ENCODE measurements at regions not wholly inside any gene's neighbourhood (a gene's known extent, or its start where the extent isn't known, plus 50 kb on each side); places are given as distances from the start of the nearest gene placed in this dataset.

DNA sequence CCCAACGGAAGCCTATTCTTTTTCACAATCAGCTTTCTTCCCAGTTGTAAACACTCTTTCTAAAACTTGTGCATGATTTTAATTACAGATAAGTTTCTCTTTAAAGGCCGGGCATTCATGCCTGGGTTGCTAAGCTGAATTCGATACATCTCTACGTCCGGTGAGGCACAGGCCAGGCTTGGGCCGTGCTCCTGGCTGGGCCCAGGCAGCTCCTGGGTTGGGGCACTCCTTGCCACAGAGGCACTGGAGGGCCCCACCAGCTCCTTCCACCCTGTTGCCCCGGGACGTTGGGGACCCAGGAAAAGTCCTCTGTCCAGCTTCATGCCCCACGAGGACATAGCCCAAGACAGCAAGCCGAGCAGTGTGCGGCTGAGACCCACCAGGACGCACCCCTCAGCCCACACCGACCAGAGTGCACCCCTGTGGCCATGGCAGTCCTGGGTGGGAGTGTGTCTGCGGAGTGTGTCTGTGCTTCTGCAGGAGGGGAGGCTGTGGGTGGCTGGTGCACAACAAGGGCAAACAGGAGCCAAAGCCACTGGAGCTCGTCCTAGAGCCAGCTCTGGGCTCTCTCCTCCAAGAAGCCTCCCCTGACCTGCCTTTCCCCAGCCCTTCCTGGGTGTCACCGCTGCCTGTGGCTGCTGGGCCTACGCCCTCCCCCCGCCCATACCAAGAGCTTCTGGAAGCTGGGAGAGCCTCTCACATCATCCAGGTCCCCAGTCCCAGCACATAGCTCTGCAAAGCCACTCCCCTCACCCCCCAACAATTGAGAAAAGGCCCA, 128.0 kb upstream of the NKX1-1 start:
- Histone ChIP-seq H2BK12ac (ENCODE audit: low read length) (no peak overlapping the region), H3K4me2 (ENCODE audit: low read length) (no peak overlapping the region), H2BK120ac (ENCODE audit: insufficient read depth, low read length, poor library complexity) (no peak overlapping the region), H3K14ac (ENCODE audit: low read length) (no peak overlapping the region), H3K9ac (ENCODE audit: low read length) (no peak overlapping the region), H4K12ac (ENCODE audit: low read depth, low read length) (no peak overlapping the region), H3K4ac (ENCODE audit: low read depth, low read length) (no peak overlapping the region), H2AFZ (ENCODE audit: insufficient read depth, low read length, poor library complexity) (no peak overlapping the region), H2AK5ac (ENCODE audit: low read length) (no peak overlapping the region), H3K27ac (ENCODE audit: low read depth, low read length) (no peak overlapping the region), H3K4me3 (ENCODE audit: low read depth, low read length) (no peak overlapping the region), H2BK5ac (ENCODE audit: low read depth, low read length, poor library complexity) (no peak overlapping the region), H4K91ac (ENCODE audit: low read depth, low read length) (no peak overlapping the region), H3K18ac (ENCODE audit: low read length) (no peak overlapping the region), H3K4me1 (ENCODE audit: control insufficient read depth in 1 of 2, insufficient read depth in 2 of 2, low read length in 2 of 2) (no peaks in the 10 kb centered on the region), H3K9me3 (ENCODE audit: insufficient read depth, low read depth, low read length) (peaks cover 4% of the 10 kb centered on the region), H3K79me1 (ENCODE audit: low read length) (no peaks in the 10 kb centered on the region), H4K8ac (ENCODE audit: low read depth, low read length) (no peak overlapping the region), H3K23ac (ENCODE audit: low read length) (no peak overlapping the region), H3K27me3 (ENCODE audit: insufficient read depth, low read length) (no peaks in the 10 kb centered on the region), H3K79me2 (ENCODE audit: control insufficient read depth, insufficient read depth, low read length, poor library complexity) (no peaks in the 10 kb centered on the region), H3K36me3 (ENCODE audit: control insufficient read depth in 1 of 2, insufficient read depth in 2 of 2, low read length in 2 of 2) (no peaks in the 10 kb centered on the region)
- DNase-seq = no peak
- WGBS (ENCODE audit: extremely low coverage, insufficient coverage, insufficient read length) = no CpG with 5 or more reads among the region's 18 CpGs

GRCh38 chr4:1533501-1534064, 127.3 kb upstream of the NKX1-1 start:
- Histone ChIP-seq H4K8ac (ENCODE audit: low read depth, low read length) (no peak overlapping the region), H2AK5ac (ENCODE audit: low read length) (no peak overlapping the region), H4K12ac (ENCODE audit: low read depth, low read length) (no peak overlapping the region), H3K4ac (ENCODE audit: low read depth, low read length) (no peak overlapping the region), H3K79me2 (ENCODE audit: control insufficient read depth, insufficient read depth, low read length, poor library complexity) (no peaks in the 10 kb centered on the region), H2BK5ac (ENCODE audit: low read depth, low read length, poor library complexity) (no peak overlapping the region), H3K27me3 (ENCODE audit: insufficient read depth, low read length) (no peaks in the 10 kb centered on the region), H3K4me3 (ENCODE audit: low read depth, low read length) (no peak overlapping the region), H3K4me1 (ENCODE audit: control insufficient read depth in 1 of 2, insufficient read depth in 2 of 2, low read length in 2 of 2) (no peaks in the 10 kb centered on the region), H2BK120ac (ENCODE audit: insufficient read depth, low read length, poor library complexity) (no peak overlapping the region), H3K79me1 (ENCODE audit: low read length) (no peaks in the 10 kb centered on the region), H3K36me3 (ENCODE audit: control insufficient read depth in 1 of 2, insufficient read depth in 2 of 2, low read length in 2 of 2) (no peaks in the 10 kb centered on the region), H3K18ac (ENCODE audit: low read length) (no peak overlapping the region), H3K9me3 (ENCODE audit: insufficient read depth, low read depth, low read length) (peaks cover 4% of the 10 kb centered on the region), H3K27ac (ENCODE audit: low read depth, low read length) (no peak overlapping the region), H3K4me2 (ENCODE audit: low read length) (no peak overlapping the region), H3K9ac (ENCODE audit: low read length) (no peak overlapping the region), H3K14ac (ENCODE audit: low read length) (no peak overlapping the region), H4K91ac (ENCODE audit: low read depth, low read length) (no peak overlapping the region), H2AFZ (ENCODE audit: insufficient read depth, low read length, poor library complexity) (no peak overlapping the region), H3K23ac (ENCODE audit: low read length) (no peak overlapping the region), H2BK12ac (ENCODE audit: low read length) (no peak overlapping the region)
- no CpG with 5 or more reads among the region's 36 CpGs for WGBS (ENCODE audit: extremely low coverage, insufficient coverage, insufficient read length)
- peak in 1 of 2 donors; percentile 16 for DNase-seq

DNA sequence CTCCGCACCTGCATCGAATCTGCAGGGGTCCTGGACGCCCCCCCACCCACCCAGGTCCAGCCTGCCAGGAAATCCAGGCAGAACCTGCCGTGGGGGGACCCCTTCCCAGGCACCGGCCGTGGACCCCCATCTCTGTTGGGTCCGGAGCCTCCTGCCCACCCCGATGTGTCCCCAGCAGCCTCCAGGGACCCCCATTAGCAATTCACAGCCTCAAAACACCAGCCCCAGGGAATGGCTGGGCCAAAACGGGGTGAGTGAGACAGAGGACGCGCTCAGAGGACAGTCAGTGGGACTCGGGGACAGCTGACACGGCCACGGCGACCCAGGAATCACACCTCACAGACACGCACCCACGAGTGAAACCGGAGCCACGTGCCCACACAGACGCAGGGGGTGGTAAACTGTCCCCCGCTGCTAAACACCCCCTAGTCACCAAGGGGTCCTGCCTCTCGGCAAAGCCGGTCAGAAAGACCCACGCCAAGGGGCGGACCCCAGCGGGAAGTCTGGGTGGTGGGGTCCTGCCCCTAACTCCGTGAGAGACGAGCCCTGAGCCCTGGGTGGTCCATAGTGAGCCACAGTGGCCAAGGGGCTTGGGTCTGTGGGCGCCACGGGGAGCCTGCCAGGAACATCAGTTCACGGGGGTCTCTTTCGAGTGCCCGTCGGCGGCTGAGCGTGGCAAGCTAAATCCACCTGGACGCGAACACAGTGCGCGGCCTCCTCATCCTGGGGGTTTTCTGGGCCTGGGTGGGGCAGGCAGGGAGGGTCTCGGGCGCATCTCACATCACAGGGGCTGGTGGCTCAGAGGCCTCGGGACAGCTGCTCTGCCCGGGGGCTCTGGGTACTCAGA, 126.5 kb upstream of the NKX1-1 start:
- Histone ChIP-seq H3K36me3 (ENCODE audit: control insufficient read depth in 1 of 2, insufficient read depth in 2 of 2, low read length in 2 of 2) (no peaks in the 10 kb centered on the region), H3K4me2 (ENCODE audit: low read length) (no peak overlapping the region), H2AFZ (ENCODE audit: insufficient read depth, low read length, poor library complexity) (no peak overlapping the region), H3K9me3 (ENCODE audit: insufficient read depth, low read depth, low read length) (peaks cover 4% of the 10 kb centered on the region), H3K79me2 (ENCODE audit: control insufficient read depth, insufficient read depth, low read length, poor library complexity) (no peaks in the 10 kb centered on the region), H3K9ac (ENCODE audit: low read length) (no peak overlapping the region), H3K4me3 (ENCODE audit: low read depth, low read length) (no peak overlapping the region), H4K12ac (ENCODE audit: low read depth, low read length) (no peak overlapping the region), H3K79me1 (ENCODE audit: low read length) (no peaks in the 10 kb centered on the region), H3K4me1 (ENCODE audit: control insufficient read depth in 1 of 2, insufficient read depth in 2 of 2, low read length in 2 of 2) (no peaks in the 10 kb centered on the region), H4K8ac (ENCODE audit: low read depth, low read length) (no peak overlapping the region), H4K91ac (ENCODE audit: low read depth, low read length) (no peak overlapping the region), H3K23ac (ENCODE audit: low read length) (no peak overlapping the region), H3K27me3 (ENCODE audit: insufficient read depth, low read length) (no peaks in the 10 kb centered on the region), H2AK5ac (ENCODE audit: low read length) (no peak overlapping the region), H3K14ac (ENCODE audit: low read length) (no peak overlapping the region), H2BK120ac (ENCODE audit: insufficient read depth, low read length, poor library complexity) (no peak overlapping the region), H2BK12ac (ENCODE audit: low read length) (no peak overlapping the region), H3K4ac (ENCODE audit: low read depth, low read length) (no peak overlapping the region), H3K18ac (ENCODE audit: low read length) (no peak overlapping the region), H3K27ac (ENCODE audit: low read depth, low read length) (no peak overlapping the region), H2BK5ac (ENCODE audit: low read depth, low read length, poor library complexity) (no peak overlapping the region)
- no CpG with 5 or more reads among the region's 44 CpGs for WGBS (ENCODE audit: extremely low coverage, insufficient coverage, insufficient read length)
- no peak for DNase-seq

GRCh38 chr4:1531683-1532548, 125.7 kb upstream of the NKX1-1 start:
- Histone ChIP-seq H3K27ac (ENCODE audit: low read depth, low read length) (no peak overlapping the region), H4K8ac (ENCODE audit: low read depth, low read length) (no peak overlapping the region), H2BK12ac (ENCODE audit: low read length) (no peak overlapping the region), H2AFZ (ENCODE audit: insufficient read depth, low read length, poor library complexity) (no peak overlapping the region), H3K79me2 (ENCODE audit: control insufficient read depth, insufficient read depth, low read length, poor library complexity) (no peaks in the 10 kb centered on the region), H2BK120ac (ENCODE audit: insufficient read depth, low read length, poor library complexity) (no peak overlapping the region), H3K4ac (ENCODE audit: low read depth, low read length) (no peak overlapping the region), H4K12ac (ENCODE audit: low read depth, low read length) (no peak overlapping the region), H3K4me2 (ENCODE audit: low read length) (no peak overlapping the region), H3K9me3 (ENCODE audit: insufficient read depth, low read depth, low read length) (peaks cover 4% of the 10 kb centered on the region), H3K27me3 (ENCODE audit: insufficient read depth, low read length) (no peaks in the 10 kb centered on the region), H3K14ac (ENCODE audit: low read length) (no peak overlapping the region), H3K4me1 (ENCODE audit: control insufficient read depth in 1 of 2, insufficient read depth in 2 of 2, low read length in 2 of 2) (no peaks in the 10 kb centered on the region), H4K91ac (ENCODE audit: low read depth, low read length) (no peak overlapping the region), H2BK5ac (ENCODE audit: low read depth, low read length, poor library complexity) (no peak overlapping the region), H3K4me3 (ENCODE audit: low read depth, low read length) (no peak overlapping the region), H3K36me3 (ENCODE audit: control insufficient read depth in 1 of 2, insufficient read depth in 2 of 2, low read length in 2 of 2) (no peaks in the 10 kb centered on the region), H3K18ac (ENCODE audit: low read length) (no peak overlapping the region), H2AK5ac (ENCODE audit: low read length) (no peak overlapping the region), H3K79me1 (ENCODE audit: low read length) (no peaks in the 10 kb centered on the region), H3K9ac (ENCODE audit: low read length) (no peak overlapping the region), H3K23ac (ENCODE audit: low read length) (no peak overlapping the region)
- no peak for DNase-seq
- no CpG with 5 or more reads among the region's 22 CpGs for WGBS (ENCODE audit: extremely low coverage, insufficient coverage, insufficient read length)
